GM10266 (cell line): ENCODE measurements at regions not wholly inside any gene's neighbourhood (a gene's known extent, or its start where the extent isn't known, plus 50 kb on each side); places are given as distances from the start of the nearest gene placed in this dataset.

Source experiments
- DNase-seq: peaks from one replicate; pipeline ENCODE4 v3.0.0; 2012; ENCODE audit errors: extremely low spot score
- CTCF ChIP-seq: IDR thresholded peaks from 2 replicates; pipeline ENCODE4 v1.5.1; 2012; ENCODE audit warnings: mild to moderate bottlenecking, low read depth; ENCODE audit not compliant: control insufficient read depth, insufficient read depth; ENCODE audit errors: missing control alignments

GRCh38 chr11:13908535-13908934 is 54.0 kb upstream of the SPON1 start:
- no peak for DNase-seq
- TF ChIP-seq CTCF, result no peak
